GM10266 (cell line): ENCODE measurements at regions not wholly inside any gene's neighbourhood (a gene's known extent, or its start where the extent isn't known, plus 50 kb on each side); places are given as distances from the start of the nearest gene placed in this dataset.

Source experiments
- DNase-seq: peaks from one replicate; pipeline ENCODE4 v3.0.0; 2012; ENCODE audit errors: extremely low spot score
- CTCF ChIP-seq: IDR thresholded peaks from 2 replicates; pipeline ENCODE4 v1.5.1; 2012; ENCODE audit warnings: mild to moderate bottlenecking, low read depth; ENCODE audit not compliant: control insufficient read depth, insufficient read depth; ENCODE audit errors: missing control alignments

- TF ChIP-seq CTCF = no peak
- no peak for DNase-seq
Observed at GRCh38 chr2:129860088-129860487, 119.4 kb upstream of the RAB6C start.

GRCh38 chr2:129861666-129862288 is 117.7 kb upstream of the RAB6C start:
- TF ChIP-seq CTCF = no peak
- no peak for DNase-seq

- no peak for DNase-seq
- TF ChIP-seq CTCF = no peak
Observed at GRCh38 chr2:129862668-129863067, 116.8 kb upstream of the RAB6C start.

- TF ChIP-seq CTCF = no peak
- DNase-seq = no peak
Observed at GRCh38 chr2:129863350-129863749, 116.1 kb upstream of the RAB6C start.

- no peak for DNase-seq
- TF ChIP-seq CTCF = no peak
Observed at GRCh38 chr2:129864719-129865118, 114.7 kb upstream of the RAB6C start.

GRCh38 chr2:129865976-129866375 is 113.5 kb upstream of the RAB6C start:
- no peak for DNase-seq
- no peak for TF ChIP-seq CTCF

- TF ChIP-seq CTCF = no peak
Observed at GRCh38 chr2:129866391-129866790, 113.1 kb upstream of the RAB6C start.

More at GRCh38 chr2:129866391-129866790, 113.1 kb upstream of the RAB6C start:
- DNase-seq = no peak
